HG03575 (cell line): ENCODE measurements at regions not wholly inside any gene's neighbourhood (a gene's known extent, or its start where the extent isn't known, plus 50 kb on each side); places are given as distances from the start of the nearest gene placed in this dataset.
"Not testable (repeated sequence)": the region's sequence is repeated elsewhere in the genome, so short reads cannot be mapped to it uniquely, and the experiment has no call there.

Experiments used
- ATAC-seq: cut with Tn5 transposase; IDR thresholded peaks from one replicate; pipeline ENCODE4 v1.9.1; 2021; ENCODE audit not compliant: unreplicated experiment, insufficient number of reproducible peaks, low FRiP score; ENCODE audit errors: extremely low read depth

DNA sequence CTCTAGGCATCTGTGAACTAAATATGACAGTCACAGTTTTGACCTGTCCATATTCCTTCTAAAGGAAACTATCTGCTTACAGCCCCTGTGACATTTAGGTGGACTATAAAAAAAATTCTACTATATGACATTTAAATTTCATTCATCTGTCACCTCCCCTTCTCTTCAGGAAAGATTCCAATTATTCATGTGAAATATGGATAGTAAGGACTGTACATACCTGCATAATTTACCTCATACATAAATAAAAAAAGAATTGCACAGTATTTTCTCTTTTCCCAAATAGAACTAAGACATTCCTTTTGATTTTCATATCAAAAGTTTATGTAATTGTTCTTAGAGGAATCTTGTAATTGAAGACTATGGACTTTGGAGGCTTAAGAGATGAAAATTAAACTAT is 192.3 kb upstream of the GRIN3A start:
- no peak for ATAC-seq

DNA sequence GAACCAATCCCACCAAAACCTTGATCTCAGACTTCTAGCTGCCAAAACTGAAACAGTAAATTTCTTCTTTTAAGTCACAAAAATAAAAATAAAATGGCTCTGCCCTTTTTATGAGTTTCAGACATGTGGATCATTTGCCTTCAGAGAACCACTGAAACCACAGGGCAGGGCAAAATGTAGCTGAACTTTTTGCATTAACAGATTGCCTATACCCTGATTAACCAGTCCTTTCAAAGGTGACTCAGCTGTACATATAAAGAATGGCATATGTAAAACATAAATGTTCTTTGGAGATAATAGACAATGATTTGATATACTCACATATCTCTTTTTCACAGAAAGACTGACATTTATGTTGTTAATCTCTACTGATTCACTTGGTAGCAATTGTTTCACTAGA is 187.1 kb upstream of the GRIN3A start:
- no peak for ATAC-seq

DNA sequence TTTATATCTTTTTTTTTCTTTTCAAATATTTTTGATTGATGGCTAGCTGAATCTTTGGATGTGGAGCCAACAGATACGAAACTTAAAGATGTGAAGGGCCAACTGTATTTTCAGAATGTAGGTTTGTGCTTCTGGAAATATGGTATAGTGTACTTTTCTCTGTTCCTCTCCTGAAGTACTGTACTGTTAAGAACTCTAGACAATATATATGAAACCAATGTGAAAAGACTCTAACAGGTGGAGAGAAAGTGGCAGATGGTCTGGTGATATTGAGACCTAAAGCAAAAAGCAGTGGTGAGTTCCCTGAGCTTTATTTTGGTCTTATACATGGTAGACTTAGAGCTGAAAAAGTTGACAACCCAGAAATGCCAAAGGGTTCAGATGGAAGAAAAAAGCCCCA is 185.0 kb upstream of the GRIN3A start:
- no peak for ATAC-seq

DNA sequence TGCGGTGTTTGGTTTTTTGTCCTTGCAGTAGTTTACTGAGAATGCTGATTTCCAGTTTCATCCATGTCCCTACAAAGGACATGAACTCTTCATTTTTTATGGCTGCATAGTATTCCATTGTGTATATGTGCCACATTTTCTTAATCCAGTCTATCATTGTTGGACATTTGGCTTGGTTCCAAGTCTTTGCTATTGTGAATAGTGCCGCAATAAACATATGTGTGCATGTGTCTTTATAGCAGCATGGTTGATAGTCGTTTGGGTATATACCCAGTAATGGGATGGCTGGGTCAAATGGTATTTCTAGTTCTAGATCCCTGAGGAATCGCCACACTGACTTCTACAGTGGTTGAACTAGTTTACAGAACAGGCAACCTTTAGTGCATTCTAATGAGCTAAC is 178.5 kb upstream of the GRIN3A start:
- not testable (repeated sequence) for ATAC-seq

DNA sequence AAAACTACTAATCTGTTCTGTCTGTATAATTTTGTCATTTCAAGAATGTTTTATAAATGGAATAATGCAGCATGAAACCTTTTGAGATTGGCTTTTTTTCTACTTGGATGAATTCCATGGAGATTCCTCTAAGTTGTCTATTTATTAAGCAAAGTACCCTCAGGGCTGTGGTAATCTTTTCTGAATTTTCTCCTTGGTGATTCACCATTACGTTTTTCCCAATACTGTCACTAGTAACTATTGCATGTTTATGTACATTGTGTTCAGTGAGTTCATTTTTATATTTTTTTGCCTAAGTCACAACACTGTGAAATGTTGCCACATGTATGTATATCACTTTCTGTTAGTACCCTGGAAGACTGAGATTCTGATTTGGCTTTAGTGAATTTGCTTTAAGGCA is 177.0 kb upstream of the GRIN3A start:
- no peak for ATAC-seq

DNA sequence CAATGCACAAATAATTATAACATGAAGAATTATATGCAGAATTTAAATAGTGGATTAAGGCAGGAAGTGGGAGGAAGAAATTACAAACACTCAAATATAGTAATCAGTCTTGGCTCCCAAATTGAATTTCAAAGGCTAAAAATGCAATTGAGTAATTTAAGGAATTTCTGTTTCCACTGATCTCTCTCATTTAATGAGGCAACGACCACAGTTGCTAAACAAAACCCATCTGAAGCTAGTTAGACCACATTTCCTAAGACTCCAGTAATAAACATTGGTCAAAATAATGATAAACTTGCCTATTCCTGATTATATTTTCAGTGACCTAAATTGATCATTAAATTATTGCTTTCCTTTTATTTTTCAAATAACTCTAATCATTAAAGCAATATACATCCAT is 174.3 kb upstream of the GRIN3A start:
- no peak for ATAC-seq

DNA sequence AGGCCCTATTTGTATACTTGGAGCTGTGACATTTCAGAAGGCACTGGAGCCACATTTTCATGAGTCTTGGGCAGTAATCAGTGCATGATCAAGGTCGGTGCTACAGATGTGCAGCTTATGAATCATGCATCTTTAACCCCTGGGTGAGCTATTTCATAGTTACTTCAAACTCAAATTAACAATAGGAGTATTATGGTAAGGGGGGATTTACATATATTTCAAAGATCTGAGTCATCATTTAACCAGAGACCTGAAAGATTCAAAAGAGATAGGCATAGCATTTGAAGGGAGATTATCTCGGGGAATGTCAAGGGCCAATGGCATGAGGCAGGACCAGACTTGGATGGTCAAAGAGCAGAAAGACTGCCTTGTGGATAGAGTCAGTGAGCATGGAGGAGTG is 169.0 kb upstream of the GRIN3A start:
- no peak for ATAC-seq

DNA sequence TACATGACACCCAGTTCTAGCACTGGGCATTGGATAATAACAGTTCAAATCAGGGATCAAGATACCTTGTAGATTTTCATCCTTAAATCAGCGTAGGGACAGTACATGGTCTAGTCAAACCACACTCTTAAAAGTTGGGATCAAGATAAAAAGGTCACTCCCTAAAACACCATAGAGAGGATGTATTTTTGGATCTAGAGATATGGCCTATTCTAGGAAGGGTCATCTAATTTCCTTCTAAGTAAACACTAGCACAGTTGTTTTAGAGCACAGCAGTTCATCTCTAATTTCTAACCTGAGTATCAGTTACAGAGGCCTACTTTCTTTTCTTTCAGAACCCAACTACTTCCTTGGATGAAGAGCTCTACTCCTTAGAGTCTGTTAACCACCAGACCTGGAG is 166.4 kb upstream of the GRIN3A start:
- no peak for ATAC-seq

DNA sequence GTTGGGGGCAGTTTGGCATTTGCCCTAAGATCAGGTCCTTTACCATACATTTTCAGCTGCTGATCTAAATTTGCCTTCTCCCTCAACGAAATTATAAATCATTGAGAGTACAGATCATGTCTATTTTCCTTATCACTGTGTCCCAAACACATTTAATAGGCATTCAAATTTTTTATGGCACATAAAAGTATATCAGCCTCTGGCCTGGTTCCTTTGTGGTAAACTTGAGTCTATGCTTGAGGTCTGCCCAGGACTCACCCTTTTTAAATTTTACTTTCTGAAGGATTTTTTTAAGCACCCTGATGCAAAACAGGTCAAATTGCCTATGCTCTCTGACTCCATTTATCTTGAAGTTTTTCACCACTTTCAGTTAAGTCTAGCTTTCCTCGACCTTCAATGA is 163.6 kb upstream of the GRIN3A start:
- no peak for ATAC-seq

DNA sequence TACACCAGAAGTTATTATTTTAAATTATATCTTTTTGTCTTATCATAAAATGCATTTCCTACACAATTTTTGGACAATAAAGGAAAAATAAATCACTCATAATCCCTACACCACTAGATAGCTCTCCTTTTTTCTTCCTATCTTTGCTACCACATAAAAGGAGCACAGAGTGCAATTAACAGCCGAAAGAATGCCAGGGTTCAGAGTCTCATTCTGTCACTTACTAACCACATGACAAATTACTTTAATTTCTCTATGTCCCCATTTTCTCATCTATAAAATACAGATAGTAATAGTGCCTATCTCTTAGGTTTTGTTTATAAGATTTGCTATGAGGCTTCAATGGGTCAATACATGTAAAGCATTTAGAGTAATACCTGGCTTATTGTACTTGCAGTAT is 158.7 kb upstream of the GRIN3A start:
- ATAC-seq, result no peak

DNA sequence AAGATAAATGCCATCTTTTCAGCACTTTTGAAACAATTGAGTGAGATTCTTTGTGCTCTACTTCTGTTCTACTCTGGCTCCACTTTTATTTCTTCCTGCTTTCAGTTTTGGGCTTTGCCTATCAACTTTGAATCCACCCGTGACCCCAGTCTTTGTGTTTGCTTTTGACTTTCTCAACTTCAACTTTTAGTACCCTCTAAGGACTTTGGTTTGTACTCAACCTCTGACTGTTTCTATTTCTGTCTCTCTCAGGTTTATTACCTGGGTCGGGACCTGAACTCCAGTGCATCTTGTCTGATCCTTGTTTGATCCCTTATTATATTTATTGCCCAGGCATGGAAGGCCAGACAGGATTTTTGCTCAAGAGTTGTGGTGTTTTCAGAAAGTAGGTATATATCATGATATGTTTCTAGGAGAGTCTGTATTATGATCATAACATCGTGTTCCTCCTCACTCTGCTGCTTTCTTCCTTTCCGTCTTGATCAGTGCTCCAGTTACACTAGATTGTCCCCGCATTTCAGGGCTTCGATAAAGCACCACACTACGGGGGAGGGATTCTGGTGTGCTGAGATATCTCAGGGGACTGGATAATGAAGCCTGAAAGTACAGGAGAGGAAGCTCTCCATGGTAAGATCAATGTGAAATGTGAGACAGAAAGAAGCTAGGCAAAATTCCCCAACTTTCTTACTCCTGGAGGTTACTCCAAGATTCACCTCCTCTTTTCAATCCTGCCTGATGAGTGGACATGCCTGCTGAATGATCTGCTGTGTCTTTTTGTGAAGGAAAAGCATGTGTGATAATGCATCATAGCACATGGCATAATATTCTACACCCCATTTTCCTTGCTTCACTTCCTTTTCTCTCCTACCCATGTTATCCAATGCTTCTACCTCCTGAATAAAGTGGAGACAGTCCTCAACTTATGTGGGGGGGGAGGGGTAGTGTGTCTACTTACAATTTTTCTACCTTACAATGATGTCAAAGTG is 155.5 kb upstream of the GRIN3A start:
- no peak for ATAC-seq

DNA sequence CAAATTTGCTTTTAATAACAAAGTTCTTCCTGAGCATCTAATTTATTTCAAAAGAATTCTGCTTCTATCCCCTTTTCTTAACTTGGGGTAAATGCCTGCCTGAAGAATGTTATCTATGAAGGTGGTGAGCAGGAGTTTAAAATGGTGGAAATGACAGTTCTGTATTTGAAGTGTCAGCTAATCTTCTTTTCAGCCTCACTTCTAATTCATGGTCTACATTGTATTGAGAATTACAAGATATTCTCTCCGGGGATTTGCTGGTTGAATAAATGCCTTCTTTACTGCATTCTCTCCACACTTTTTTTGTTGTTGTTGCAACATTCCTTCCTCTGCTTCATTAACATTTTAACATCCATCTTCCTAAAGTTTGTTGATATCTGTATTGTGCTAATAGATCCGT is 143.1 kb upstream of the GRIN3A start:
- ATAC-seq, result no peak

DNA sequence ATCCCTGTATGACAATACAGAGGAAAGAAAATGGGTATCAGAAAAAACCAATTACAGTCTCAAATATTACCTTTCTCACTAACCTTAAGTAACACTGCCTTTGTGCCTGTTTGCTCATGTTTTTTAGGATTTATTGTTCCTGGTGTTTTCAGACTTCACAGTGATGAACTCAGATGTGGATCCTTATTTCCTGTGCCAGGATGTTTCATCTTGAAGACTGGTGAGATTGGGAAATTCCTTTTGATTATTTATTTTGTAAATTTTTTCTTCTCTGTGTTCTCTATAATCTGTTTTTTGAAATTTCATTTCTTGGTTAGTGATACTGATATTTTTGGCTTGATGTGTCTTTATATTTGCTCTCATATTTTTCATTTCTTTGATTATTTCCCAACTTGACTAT is 142.4 kb upstream of the GRIN3A start:
- no peak for ATAC-seq

DNA sequence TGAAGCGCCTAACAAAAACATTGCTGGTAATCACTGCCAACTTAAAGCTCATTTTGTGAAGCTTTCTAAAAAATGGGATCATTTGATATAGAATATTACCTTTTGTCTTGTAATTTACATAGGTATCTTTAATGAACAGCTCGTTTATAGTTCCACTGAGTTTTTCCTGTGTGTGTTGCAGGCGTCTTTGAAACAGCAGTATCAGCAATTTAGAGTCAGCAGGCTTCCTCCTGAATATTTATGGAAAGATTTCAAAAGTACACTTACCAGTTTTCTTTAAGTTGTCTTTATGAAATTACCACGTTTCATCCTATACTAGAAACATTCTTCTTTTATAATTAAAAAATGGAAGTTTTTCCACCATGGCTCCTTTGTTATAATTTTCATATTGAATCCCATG is 140.3 kb upstream of the GRIN3A start:
- ATAC-seq, result no peak

DNA sequence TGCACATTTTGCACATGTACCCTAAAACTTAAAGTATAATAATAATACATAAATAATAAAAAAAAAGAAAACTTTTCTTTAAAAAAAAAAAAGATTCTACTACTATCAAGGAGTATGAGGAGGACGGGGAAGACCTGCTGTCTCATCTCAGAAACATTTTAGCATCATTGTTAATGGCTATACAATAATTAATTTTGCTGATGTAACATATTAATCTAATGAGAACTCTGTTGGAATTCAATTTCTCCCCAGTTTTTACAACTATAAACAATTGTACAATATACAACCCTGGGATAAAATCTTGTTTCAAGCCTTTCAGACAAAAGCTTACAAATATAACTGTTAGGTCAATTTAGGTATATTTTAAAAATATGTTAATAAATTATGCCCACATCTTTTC is 139.0 kb upstream of the GRIN3A start:
- ATAC-seq, result no peak

DNA sequence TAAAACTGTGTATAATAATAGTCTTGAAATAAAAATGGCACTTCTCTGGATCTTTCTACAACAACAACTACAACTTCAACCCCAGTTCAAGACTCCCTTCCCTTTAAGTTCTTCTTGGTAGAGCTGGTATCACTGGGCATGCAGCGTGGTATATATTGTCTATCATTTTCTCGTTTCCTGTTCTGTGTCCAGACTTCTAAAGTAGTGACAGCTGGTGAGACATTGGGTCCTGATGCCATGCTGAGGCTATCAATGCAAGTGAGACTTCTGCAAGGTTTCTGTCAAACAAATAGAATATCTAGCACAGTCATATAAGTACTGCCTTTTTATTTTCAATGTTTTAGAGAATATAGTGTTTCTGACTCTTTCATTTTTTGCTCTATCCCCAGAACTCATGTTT is 123.0 kb upstream of the GRIN3A start:
- no peak for ATAC-seq

DNA sequence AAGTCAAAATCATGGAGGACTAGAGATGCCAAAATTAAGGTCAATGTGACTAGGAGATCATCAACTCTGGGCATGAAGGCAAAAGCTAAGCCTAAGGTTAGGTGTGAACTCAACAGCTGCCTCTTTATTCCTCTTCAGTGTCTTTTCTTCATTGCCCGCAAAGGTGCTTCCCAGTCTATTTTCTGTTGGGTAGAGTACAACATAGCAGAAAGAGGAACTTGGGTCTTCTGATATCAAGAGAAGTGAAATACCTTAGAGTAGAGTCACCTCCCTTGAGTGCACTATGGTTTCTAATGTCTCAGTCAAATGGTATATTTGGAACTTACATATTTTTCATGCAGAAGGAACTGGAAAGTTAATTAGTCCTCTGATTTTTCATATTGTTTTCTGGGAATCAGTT is 122.5 kb upstream of the GRIN3A start:
- ATAC-seq, result no peak

DNA sequence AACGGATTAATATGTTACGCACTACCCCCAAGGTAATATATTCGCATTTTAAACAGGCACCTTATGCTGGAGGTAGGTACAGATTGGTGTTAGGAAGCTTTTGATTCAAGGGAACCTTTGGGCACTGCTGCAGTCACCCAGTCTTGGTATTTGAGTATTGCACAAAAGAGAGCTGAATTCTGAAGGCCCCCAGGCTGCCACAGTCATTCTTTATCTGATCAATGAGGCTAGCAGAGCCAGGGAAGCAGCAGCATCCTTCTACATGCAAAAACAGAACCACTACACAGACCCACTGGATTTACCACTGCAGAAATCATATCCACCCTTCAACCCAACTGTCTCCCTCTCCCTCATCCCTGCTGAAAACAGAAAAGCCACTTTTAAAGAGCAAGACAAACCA is 121.2 kb upstream of the GRIN3A start:
- ATAC-seq, result no peak

DNA sequence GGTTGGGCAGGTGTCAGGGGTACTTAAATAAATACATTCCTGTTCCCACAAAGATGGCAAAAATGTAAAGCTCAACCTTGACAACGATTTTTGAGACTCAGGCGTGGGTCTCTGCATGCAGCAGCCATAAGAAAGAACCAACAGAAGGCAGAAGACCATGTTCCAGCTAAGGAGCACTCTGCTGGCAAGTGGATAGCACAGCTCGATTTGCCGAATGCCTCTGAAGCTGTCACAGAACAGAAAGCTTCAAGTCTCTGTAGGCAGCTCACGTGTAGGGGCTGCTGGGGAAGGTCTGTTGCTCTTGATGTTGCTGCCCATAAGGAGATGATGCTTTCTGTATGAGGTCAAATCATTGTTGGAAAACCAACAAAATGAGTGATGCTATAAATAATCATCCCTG is 119.6 kb upstream of the GRIN3A start:
- ATAC-seq, result no peak

DNA sequence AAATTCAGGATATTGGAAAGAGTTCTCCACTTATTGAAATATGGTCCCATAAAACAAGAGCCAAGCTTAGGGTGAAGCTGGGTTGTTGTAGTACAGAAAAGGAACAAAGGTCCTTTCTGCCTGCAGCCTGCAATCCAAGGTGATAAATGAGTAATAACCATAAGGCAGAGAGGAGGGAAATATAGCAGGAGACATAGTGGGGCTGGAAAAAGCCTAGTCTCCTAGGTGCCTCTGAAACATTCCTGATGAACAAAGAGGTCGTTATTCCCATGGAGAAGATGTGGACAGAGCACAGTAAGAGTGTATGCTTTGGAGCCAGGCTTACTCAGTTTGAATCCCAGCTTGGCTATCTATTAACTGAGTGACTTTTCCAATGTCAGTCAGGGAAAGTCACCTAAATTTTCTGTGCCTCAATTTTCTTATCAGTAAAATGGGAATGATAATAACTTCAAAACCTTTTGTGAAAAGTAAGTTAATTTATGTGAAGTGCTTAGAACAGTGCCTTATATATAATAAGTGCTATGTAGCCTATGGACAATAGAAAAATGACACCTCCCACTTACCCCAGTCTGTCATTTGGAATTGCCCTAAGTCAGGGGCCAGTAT is 110.8 kb upstream of the GRIN3A start:
- no peak for ATAC-seq

DNA sequence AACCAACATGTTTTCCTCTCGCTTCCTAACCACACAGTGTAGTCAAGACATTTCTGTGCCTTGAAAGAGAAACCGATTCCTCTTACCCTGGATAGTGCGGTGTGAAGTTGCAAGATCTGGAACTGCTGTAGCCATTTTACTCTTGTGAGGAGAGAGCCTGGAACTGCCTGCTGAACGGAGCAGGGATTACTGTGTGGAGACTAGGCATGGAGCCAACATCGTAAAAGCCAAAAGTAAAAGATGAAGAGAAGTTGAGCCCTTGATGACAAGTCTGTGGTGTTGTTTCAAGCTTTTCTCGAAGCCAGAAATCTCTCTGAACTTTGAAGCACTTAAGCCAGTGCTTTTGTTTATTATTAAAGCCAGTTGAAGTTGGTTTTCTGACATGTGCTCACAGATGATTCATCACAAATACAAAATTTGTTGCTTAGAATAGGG is 110.1 kb upstream of the GRIN3A start:
- no peak for ATAC-seq
